BE2C (cell line): ENCODE measurements at regions not wholly inside any gene's neighbourhood (a gene's known extent, or its start where the extent isn't known, plus 50 kb on each side); places are given as distances from the start of the nearest gene placed in this dataset.

Experiments used
- DNase-seq: peaks from one replicate; pipeline ENCODE4 v3.0.0-alpha.2; 2020
- H3K27me3 ChIP-seq: fragments of 250-450 bp; sonication (Bioruptor Pico); 2 replicates; pipeline ENCODE4 v1.5.1; 2020; ENCODE audit warnings: mild to moderate bottlenecking
- H3K36me3 ChIP-seq: fragments of 250-450 bp; sonication (Bioruptor Pico); 2 replicates; pipeline ENCODE4 v1.5.1; 2020; ENCODE audit warnings: mild to moderate bottlenecking
- H3K4me1 ChIP-seq: fragments of 250-450 bp; sonication (Bioruptor Pico); 2 replicates; pipeline ENCODE4 v1.5.1; 2020
- H3K4me3 ChIP-seq: 2 replicates; pipeline ENCODE4 v1.5.1; 2011; ENCODE audit warnings: low read depth, low read length
- H3K9me3 ChIP-seq: fragments of 250-450 bp; sonication (Bioruptor Pico); 2 replicates; pipeline ENCODE4 v1.5.1; 2020
- CTCF ChIP-seq: IDR thresholded peaks from 2 replicates; pipeline ENCODE4 v1.5.1; 2012; ENCODE audit warnings: mild to moderate bottlenecking, low read depth, low read length

GRCh38 chr11:95443386-95443785, 212.4 kb upstream of the SESN3 start:
- no peak for TF ChIP-seq CTCF
- Histone ChIP-seq H3K9me3 (no peaks in the 10 kb centered on the region), H3K4me3 (no peak overlapping the region), H3K27me3 (no peaks in the 10 kb centered on the region), H3K4me1 (peaks cover 2% of the 10 kb centered on the region; the same call in 1 of the 2 replicates), H3K36me3 (no peaks in the 10 kb centered on the region)
- no peak for DNase-seq

GRCh38 chr11:95442531-95443050, 211.6 kb upstream of the SESN3 start:
- H3K27me3 ChIP-seq: no peaks in the 10 kb centered on the region
- H3K4me3 ChIP-seq: no peak overlapping the region
- H3K9me3 ChIP-seq: no peaks in the 10 kb centered on the region
- no peak for TF ChIP-seq CTCF
- no peak for DNase-seq
- no peaks in the 10 kb centered on the region for H3K36me3 ChIP-seq
- H3K4me1 ChIP-seq: peaks cover 2% of the 10 kb centered on the region; the same call in 1 of the 2 replicates

- H3K4me3 ChIP-seq: no peak overlapping the region
- no peaks in the 10 kb centered on the region; the same call in 1 of the 2 replicates for H3K9me3 ChIP-seq
- H3K27me3 ChIP-seq: no peaks in the 10 kb centered on the region
- H3K4me1 ChIP-seq: peaks cover 5% of the 10 kb centered on the region; the same call in 1 of the 2 replicates
- no peak for TF ChIP-seq CTCF
- no peak for DNase-seq
- no peaks in the 10 kb centered on the region for H3K36me3 ChIP-seq
Measured at GRCh38 chr11:95435628-95436353, 204.8 kb upstream of the SESN3 start.

GRCh38 chr11:95435192-95435591, 204.2 kb upstream of the SESN3 start:
- Histone ChIP-seq H3K4me1 (peaks cover 5% of the 10 kb centered on the region; the same call in 1 of the 2 replicates), H3K4me3 (no peak overlapping the region), H3K9me3 (no peaks in the 10 kb centered on the region; the same call in 1 of the 2 replicates), H3K36me3 (no peaks in the 10 kb centered on the region), H3K27me3 (no peaks in the 10 kb centered on the region)
- DNase-seq: no peak
- TF ChIP-seq CTCF: no peak

GRCh38 chr11:95434489-95435057, 203.6 kb upstream of the SESN3 start:
- Histone ChIP-seq H3K4me1 (peaks cover 5% of the 10 kb centered on the region; the same call in 1 of the 2 replicates), H3K4me3 (no peak overlapping the region), H3K9me3 (no peaks in the 10 kb centered on the region; the same call in 1 of the 2 replicates), H3K27me3 (no peaks in the 10 kb centered on the region), H3K36me3 (no peaks in the 10 kb centered on the region)
- no peak for DNase-seq
- TF ChIP-seq CTCF: no peak

GRCh38 chr11:95434009-95434408, 203.0 kb upstream of the SESN3 start:
- no peak for TF ChIP-seq CTCF
- Histone ChIP-seq H3K4me1 (peaks cover 5% of the 10 kb centered on the region; the same call in 1 of the 2 replicates), H3K9me3 (no peaks in the 10 kb centered on the region; the same call in 1 of the 2 replicates), H3K36me3 (no peaks in the 10 kb centered on the region), H3K27me3 (no peaks in the 10 kb centered on the region), H3K4me3 (no peak overlapping the region)
- no peak for DNase-seq
